HG02973 (cell line): ENCODE measurements at regions not wholly inside any gene's neighbourhood (a gene's known extent, or its start where the extent isn't known, plus 50 kb on each side); places are given as distances from the start of the nearest gene placed in this dataset.

Source experiments
- ATAC-seq: cut with Tn5 transposase; IDR thresholded peaks from one replicate; pipeline ENCODE4 v1.9.1; 2021; ENCODE audit warnings: moderate library complexity; ENCODE audit not compliant: unreplicated experiment

DNA sequence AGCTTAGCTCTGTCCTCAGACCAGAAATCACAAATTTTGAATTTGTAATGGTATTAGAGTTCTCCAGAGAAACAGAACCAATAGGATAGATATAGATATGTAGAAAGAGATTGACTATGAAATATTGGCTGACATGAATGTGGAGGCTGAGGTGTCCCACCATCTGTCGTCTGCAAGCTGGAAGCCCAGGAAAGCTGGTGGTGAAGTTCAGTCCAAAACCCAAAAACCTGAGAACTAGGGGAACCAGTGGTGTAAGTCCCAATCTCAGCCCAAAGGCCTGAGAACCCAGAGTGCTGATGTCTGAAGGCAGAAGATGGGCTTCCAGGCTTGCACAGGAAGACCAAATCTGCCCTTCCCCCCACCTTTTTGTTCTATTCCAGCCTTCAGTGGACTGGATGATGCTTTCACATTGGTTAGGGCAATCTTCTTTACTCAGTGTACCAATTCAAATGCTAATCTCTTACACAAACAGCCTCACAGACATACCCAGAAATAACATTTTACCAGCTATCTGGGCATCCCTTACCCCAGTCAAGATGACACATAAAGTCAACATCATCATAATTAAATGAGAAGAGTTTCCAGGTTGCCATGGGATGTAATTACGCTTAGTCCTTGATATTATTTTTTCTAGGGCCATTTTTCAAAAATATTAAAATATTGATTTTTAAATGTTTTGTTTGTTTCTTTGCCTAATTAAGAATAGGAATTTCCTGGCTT lies 570.8 kb downstream of the UTRN start:
- ATAC-seq, result no peak

DNA sequence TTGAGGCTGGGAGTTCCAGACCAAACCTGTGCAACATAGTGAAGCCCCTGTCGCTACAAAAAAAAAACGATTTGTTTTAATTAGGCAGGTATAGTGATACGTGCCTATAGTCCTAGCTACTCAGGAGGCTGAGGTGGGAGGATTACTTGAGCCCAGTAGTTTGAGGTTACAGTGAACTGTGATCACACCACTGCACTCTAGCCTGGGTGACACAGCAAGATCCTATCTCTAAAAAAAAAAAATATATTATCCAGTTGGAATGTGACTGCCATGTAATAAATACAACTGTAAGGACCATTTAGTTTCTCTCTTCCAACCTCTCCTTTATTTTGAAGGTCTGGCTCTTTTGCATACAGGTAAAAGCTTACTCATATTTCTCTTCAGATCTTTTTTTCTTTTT lies 571.5 kb downstream of the UTRN start:
- no peak for ATAC-seq

DNA sequence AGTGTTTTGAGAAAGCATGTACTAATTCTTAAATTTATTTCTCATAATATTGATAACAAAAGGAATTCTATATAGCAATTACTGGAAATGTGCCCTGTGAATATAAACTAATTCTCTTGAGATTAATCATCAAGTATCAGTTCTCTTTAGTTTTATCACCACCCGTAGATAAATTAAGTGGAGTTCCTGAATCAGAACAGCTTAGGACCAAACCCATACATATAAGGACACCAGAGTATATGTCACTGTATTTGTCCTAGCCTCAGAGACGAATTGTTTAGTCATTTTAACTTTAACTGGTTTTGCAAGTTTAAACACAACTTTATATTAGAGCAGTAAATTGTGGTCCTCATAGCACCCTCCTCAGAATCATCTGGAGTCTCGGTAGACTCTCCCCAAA lies 572.0 kb downstream of the UTRN start:
- no peak for ATAC-seq

DNA sequence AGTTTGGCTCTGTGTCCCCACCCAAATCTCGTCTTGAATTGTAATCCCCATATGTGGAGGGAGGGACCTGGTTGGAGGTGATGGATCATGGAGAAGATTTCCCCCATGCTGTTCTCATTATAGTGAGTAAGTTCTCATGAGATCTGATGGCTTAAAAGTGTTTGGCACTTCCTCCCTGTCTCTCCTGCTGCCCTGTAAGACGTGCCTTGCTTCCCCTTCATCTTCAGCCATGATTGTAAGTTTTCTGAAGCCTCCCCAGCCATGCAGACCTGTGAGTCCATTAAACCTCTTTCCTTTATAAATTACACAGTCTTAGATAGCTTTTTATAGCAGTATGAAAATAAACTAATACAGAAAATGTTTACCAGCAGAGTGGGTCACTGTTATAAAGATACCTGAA lies 577.6 kb downstream of the UTRN start:
- no peak for ATAC-seq

DNA sequence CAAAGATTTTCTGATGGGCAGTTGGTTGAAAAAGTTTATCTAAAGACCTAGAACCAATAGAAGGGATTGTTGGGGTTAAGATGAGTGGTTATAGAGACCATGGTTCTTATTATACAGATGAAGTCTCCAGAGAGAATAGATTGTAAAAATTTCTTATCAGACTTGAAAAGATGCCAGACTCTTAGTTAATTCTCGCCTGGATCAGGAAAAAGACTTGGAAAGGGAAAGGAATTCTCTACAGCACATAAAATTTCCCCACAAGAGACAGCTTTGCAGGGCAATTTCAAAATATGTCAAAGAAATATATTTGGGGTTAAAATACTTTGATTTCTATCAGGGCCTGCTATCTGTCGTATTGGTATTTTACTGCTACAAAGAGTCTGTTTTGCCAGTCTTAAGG lies 582.6 kb downstream of the UTRN start:
- no peak for ATAC-seq

DNA sequence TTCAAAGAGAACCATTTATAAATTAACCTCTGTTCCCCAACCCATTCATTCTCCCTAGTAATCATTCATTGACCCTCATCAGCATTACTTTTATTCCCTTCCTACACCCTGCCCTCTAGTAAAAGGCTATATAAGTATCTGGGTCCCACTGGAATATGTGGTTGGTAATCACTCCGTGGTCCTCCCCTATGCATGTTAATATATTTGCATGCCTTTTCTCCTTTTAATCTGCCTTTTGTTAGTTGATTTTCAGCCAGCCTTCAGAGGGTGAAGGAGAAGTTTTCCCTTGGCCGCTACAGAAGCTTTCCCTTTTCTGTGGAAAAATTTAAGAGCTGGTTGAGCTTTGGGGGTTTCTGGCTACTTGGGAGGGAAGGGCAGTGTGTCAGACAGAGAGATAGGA lies 585.6 kb downstream of the UTRN start:
- no peak for ATAC-seq

DNA sequence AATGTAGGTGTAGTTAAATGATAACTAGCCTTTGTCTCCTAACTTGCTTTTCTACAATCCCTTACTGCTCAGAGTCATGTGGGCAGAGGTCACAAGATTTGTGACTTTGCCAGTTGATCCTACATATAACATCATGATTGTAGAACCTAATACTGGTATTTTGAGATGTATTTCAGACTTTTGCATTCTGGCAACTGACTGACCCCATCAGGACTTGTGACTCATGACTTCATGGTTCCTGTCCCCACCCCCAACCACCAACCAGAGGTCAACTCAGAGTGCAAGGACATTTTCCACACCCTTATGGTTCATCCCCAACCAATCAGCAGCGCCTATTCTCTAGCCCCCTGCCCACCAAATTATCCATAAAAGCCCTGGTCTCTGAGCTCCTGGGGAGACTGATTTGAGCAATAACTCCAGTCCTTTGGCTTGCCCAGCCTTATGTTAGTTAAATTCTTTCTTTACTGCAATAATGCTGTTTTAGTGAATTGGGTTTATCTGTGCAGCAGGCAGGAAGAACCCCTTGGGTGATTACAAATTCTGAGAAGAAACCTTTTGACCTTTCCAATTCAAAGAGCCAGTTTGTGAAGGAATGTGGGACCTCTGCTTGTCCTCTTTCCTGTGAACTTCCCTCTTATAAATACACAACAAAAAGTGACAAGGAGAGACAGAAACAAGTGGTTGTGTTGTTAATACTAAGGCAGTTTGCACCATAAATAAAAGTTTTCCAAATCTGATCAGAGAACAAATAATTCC lies 588.7 kb downstream of the UTRN start:
- ATAC-seq, result no peak

DNA sequence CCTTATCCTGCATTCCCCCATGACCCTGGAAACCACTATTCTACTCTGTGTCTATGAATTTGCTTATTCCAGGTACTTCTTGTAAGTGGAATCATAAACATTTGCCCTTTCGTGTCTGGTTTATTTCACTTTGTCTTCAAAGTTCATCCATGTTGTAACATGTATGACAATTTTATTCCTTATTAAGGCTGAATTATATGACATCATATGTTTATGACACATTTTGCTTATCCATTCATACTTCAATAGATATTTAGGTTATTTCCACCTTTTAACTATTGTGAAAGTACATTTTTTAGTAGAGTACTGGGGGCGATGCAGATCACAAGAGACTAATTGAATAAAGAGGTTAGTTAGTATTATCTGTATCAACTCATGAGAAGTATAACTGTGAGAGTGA lies 591.6 kb downstream of the UTRN start:
- ATAC-seq, result no peak

DNA sequence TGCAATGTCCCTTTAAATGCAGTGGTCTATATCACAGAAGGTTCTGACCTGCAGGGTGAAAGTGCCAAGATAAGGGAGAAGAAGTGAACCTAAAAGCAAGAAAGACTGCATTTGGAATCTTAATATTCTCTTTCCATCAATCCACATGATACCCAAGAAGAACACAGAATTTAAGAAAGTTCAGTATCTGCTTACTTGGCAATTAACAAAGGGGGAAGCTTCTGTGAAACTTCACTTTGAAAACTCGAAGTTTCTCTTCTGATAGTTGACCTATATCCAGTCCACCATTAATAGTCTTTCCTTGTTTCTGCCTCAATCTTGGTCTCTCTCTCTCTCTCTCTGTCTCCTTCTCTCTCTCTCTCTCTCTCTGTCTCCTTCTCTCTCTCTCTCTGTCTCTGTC lies 592.0 kb downstream of the UTRN start:
- no peak for ATAC-seq

DNA sequence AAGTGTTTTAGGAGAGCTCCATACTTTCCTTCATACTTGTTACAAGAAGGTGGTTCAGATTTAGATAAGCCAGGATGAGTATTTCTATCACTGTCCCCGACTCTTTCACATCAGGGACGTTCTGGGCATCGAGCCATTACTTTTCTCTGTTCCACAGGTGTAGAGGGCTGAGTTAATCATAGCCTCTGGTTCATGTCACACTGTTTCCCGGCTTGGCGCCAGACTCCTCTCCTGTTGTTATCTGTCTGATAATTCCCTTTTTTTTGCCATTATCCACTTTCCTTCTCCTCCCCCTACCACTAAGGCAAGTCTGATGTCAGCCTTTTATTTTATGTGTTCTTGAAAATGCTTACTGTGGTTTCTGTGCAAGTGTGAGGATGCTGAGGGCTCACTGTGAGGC lies 593.4 kb downstream of the UTRN start:
- ATAC-seq, result no peak

DNA sequence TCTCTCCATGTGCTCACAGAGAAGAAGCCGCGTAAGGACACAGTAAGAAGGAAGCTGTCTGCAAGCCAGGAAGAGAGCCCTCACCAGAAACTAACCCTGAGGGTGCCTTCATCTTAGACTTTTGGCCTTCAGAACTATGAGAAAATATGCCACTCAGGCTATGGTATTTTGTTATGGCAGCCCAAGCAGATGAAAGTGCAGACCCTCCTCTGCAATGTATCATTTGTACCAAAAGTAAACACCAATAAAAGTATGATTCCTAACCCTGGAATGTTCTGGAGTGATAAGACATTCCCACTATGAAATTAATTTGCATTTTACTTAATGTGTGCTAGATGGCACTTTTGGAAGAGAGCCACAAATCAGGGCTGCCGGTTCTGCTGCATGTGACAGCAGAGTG lies 594.3 kb downstream of the UTRN start:
- ATAC-seq, result no peak

DNA sequence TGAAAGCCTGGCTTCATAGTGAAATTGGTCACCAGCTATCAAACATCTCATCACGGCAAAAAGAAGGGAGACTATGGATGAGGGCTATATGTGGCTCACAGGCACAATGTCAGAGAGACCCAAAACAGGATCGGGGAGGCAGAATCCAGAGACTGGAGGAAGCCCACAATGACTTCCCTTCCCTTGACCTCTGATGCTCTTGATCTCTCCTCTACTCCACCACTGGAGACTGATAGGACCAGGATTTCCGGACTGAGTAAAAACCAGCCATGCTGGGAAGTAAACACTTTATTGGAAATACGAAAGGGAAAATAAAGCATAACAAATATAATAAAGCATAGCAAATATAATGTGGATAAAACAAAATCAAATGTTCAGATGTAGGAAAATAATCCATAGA lies 597.3 kb downstream of the UTRN start:
- ATAC-seq, result no peak

DNA sequence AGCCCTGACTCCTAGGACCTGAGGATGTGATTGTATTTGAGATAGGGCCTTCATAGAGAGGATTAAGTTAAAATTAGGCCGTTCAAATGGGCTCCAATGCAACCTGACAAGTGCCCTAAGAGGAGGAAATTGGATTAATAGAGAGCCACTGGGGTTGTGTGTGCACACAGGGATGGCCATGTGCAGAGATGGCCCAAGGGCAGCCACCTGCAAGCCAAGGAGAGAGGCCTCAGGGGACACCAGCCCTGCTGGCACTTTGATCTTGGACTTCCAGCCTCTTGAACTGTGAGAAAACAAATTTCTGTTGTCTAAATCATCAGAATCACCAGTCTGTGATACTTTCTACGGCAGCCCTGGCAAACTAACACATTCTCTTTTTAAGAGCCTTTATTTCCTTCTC lies 598.8 kb downstream of the UTRN start:
- ATAC-seq, result no peak

DNA sequence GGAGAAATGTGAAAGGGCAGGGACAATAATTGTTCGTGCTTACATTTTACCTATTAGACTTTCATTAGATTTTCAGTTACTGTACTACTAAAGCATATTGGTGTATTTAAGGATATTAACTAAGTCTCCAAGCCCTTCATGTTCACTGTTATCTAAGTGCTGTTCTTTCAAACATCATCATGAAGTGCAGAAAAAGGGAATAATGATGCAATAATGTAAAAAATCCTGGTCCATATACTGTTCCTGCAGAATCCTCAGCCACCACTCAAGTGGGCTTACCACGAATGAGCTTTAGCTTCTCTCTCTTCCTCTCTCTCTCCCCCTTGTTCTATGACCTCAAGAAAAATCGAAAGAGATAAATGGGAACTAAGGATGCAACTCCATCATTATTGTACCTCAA lies 600.7 kb downstream of the UTRN start:
- no peak for ATAC-seq

DNA sequence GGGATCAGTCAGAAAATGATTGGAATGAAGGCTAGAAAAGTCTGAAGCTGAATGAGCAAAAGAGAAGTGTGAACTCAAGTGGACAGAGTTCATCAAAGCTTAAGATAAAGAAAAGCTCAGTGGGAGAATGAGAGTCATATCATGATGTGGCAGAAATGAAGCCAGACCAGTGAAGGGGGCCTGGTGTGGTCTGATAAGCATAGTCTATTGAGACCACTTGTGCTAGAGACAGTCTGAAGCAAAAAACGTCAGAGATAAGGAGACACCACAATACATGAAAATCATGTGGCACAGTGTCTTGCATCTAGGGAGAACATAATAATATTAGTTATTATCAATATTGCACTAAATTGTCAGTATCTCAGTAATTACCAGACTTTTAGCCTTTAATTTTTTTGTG lies 601.5 kb downstream of the UTRN start:
- ATAC-seq, result no peak

DNA sequence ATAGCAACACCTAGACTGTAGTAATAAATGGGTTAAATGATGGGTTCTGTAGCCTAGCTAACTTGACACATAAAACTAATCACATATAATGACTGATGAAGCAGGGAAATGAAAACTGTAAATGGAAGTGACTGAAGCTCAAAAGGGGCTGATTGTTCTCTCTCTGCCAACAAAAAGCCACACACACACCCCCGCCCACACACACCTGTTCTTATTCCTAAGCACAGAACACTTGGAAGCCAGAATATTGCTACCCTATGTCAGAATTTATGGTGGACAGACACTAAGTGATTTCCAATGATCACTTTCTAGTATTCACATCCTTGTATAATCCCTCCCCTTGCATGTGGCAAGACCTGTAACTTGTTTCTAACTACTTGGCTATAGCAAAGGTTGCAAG lies 603.5 kb downstream of the UTRN start:
- ATAC-seq, result no peak

DNA sequence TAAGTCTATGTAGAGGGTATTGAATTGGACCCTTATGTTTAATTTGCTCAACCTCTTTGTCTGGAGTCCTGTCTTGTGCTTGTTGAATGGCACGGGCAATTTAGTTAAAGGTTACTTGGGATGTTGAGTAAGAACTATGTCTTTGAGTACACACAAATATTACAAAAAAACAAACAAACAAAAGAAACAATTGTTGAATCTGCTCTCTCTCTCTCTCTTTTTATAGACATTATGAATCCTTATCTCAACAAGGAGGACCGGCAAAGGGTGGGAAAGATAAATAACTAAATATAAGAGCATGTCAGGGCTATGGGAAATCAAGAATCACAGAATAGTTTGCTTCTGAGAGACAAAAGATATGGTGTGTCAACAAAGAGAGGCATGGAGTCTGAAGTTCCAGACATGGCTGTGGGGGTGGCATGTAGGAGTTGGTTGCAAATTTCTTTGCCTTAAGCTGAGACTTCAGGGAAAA lies 608.6 kb downstream of the UTRN start:
- no peak for ATAC-seq

DNA sequence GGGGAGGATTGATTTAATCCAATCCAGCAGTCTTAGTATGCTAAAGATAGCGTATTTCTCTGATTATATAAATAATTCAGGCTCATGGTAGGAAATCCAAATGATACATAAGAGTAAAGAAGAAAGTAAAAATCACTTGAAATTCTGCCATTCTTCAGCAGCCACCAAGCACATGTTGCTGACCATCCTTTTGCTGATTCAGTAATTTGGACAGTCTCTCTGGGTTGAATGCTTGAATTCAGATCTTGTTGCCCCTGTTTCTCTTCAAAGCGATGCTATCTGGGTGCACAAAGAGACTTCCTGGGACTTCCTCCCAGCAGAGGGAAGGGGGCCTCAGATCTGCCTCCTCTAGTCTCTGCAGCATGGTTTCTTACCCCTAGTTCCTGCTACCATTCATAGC lies 609.1 kb downstream of the UTRN start:
- ATAC-seq, result no peak

DNA sequence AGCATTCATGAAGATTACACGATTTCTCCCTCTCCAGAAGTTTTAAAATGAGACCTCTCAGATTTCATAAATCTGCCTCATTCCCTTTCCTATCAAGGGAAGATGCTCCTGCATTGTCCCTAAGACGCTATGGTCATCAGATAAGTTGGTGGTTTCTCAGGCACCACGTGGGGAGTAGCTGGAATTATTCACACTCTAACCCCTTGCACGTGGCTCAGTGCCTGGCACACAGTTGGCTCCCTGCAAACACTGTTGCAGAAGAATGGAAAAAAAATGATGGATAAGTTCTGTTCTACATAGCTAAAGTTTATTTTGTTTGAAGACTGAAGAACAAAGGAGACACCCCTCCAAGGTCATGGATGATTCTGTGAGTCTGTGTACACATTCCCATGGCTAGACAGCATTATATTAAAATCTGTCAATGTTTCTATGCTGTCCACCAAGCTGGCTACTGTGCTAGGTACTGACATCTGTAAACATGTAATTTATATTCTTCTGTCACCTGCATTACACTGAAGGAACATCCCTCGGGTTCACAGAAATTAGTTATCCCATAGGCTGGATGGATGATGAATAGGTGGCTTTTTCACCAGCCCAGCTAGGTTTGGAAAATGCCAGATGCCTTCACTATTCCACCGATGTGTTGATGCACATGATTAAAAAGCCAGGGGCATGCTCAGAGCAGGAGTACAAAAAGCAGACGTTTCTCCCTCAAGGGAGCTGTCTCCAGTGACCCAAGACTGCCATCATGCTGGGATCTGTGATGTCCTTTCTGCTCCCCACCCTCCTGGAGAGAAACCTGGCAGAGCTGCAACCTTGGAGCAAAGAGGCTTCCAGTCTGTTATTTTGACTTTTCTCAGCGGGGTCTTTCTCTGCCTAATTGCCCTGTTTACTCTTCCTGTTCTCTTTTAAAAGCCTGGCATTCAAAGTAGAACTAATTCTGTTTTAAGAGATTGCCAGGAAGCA lies 610.5 kb downstream of the UTRN start:
- no peak for ATAC-seq

DNA sequence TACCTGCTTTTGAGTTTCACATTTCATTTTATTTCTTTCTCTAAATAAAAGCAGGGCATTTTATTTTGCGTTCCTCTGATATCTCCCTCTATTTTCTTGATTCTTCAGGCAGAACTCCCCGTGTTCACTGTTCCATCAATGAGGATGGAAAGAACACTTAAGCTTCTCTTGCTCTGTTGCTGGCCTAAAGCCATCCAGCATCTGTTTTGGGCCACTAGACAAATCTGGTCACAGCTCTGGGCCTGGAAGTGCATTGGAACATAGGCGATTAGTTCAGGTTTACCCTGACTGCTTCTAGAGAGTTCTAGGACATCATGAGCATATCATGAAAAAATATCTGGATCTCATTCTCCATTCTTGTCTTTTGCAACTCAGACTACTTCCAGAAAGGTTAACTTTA lies 611.2 kb downstream of the UTRN start:
- no peak for ATAC-seq

DNA sequence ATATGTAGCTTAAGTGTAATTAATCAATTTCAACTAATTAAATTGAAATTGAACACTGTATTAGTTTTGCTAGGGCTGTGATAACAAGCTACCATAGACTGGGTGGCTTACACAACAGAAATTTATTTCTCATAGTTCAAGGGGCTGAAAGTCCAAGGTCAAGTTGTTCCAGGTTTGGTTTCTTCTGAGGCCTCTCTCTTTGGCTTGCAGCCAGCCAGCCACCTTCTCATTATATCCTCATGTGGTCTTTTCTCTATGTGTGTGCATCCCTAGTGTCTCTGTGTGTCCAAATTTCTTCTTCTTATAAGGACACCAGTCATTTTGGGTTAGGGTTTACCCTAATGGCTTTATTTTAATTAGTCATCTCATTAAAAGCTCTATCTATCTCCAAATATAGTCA lies 611.7 kb downstream of the UTRN start:
- ATAC-seq, result no peak
